Right cardiac atrium (tissue), 5 donors: ENCODE measurements at regions not wholly inside any gene's neighbourhood (a gene's known extent, or its start where the extent isn't known, plus 50 kb on each side); places are given as distances from the start of the nearest gene placed in this dataset.
"Not testable (repeated sequence)": the region's sequence is repeated elsewhere in the genome, so short reads cannot be mapped to it uniquely, and the experiment has no call there.

Source experiments
- ATAC-seq, 2 donors: fragments of 200-7000 bp; cut with Tn5 transposase; one replicate each; pipeline versions ENCODE4 v1.8.0 to v1.9.1; 2020; ENCODE audit warnings: moderate library complexity in 2 of 2, mild to moderate bottlenecking in 1 of 2
- DNase-seq, 3 donors: peaks; one replicate each; pipeline ENCODE4 v3.0.0-alpha.2; 2020
- H3K27ac ChIP-seq: one replicate; pipeline ENCODE4 v1.5.1; 2013; ENCODE audit warnings: mild to moderate bottlenecking, low read length, control low read depth, moderate library complexity
- H3K27me3 ChIP-seq: one replicate; pipeline ENCODE4 v1.6.1; 2013; ENCODE audit not compliant: control insufficient read depth, insufficient read depth
- H3K4me1 ChIP-seq: one replicate; pipeline ENCODE4 v1.6.1; 2013; ENCODE audit warnings: low read length; ENCODE audit not compliant: control insufficient read depth, insufficient read depth
- H3K4me3 ChIP-seq: one replicate; pipeline ENCODE4 v1.5.1; 2013; ENCODE audit warnings: low read length, control low read depth
- H3K9me3 ChIP-seq: one replicate; pipeline ENCODE4 v1.6.1; 2013; ENCODE audit warnings: low read length; ENCODE audit not compliant: control insufficient read depth
- WGBS: extraction: QIAGEN DNeasy Blood & Tissue Kit; methylation state at CpG from one replicate; pipeline ENCODE4 v1.1.7; 2013; 5-methylcytosine and 5-hydroxymethylcytosine counted together
- intact Hi-C, 4 donors: fragments of 100-400 bp; cut with DNase I; formaldehyde crosslinking; loops; one replicate each; pipeline versions ENCODE4 v1.11.0 to v1.14.0; 2022 to 2023
- donor health status: healthy with polysubstance abuse.
- donor health status: DM: no; HTN: yes; CAD: no.
- donor health status: DM: no; HTN: no; CAD: no.
- donor health status: DM: no; HTN: yes; CAD: no; lungs with severe emphysema.
- donor health status: DM: yes; HTN: yes; CAD: no.

- no peaks in the 10 kb centered on the region for H3K4me1 ChIP-seq
- peak overlapping the region; percentile 18 for H3K27ac ChIP-seq
- DNase-seq = peak; percentile 71 to 84 (median 83)
Measured at GRCh38 chr9:136603901-136604814, 58.3 kb upstream of the NOTCH1 start.

GRCh38 chr9:136603216-136603615 lies 57.4 kb upstream of the NOTCH1 start:
- Histone ChIP-seq H3K4me1 (no peaks in the 10 kb centered on the region), H3K27ac (no peak overlapping the region), H3K27me3 (no peaks in the 10 kb centered on the region), H3K9me3 (no peaks in the 10 kb centered on the region), H3K4me3 (no peak overlapping the region)
- 92% methylated on average over 12 of the region's 12 CpGs for WGBS
- intact Hi-C loops = no loop called here
- no peak for DNase-seq
- no peak for ATAC-seq

More at GRCh38 chr9:136603901-136604814, 58.3 kb upstream of the NOTCH1 start:
- 55% methylated on average over 33 of the region's 33 CpGs for WGBS
- no peaks in the 10 kb centered on the region for H3K9me3 ChIP-seq
- H3K4me3 ChIP-seq = no peak overlapping the region
- peak; percentile 61 to 84 for ATAC-seq
- no peaks in the 10 kb centered on the region for H3K27me3 ChIP-seq
- intact Hi-C loops = no loop called here

DNA sequence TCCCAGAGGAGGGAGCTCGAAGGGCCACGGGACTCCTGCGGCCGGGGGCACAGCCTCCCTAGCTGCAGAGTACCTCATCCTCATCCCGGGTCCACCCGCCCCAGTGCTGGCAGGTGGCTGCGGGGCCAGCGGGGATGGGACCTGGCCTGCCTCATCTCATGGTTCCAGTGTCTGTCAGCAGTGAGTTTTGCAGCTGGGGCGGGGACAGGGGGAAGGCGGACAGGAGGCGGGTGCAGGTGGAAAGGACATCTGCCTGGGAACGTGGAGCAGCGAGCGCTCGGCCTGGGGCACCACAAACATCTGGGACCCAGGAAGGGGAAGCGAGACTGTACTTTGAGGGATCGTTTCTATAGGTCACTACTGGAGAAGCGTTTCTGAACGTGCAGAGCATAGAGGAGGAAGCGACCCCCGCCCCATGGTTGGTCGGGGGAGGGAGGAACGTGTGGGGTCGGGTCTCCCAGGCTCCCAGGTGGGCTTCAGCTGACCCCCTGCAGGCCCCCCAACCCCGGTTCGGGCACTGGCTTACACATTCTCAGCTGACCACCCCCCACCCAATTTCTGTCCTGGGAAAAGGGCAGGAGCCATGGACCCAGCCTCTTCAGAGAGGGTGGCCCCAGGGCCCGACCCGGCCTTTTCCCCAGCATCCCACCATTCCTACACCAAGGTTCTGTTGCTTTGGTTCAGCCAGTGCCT lies 56.5 kb upstream of the NOTCH1 start:
- DNase-seq (peak in 1 of 3 donors; percentile 47), ATAC-seq (no peak)
- no peak overlapping the region for H3K4me3 ChIP-seq
- intact Hi-C loops = no loop called here
- WGBS = 75% methylated on average over 28 of the region's 28 CpGs
- H3K4me1 ChIP-seq = no peaks in the 10 kb centered on the region
- no peak overlapping the region for H3K27ac ChIP-seq
- no peaks in the 10 kb centered on the region for H3K27me3 ChIP-seq
- H3K9me3 ChIP-seq = no peaks in the 10 kb centered on the region

DNA sequence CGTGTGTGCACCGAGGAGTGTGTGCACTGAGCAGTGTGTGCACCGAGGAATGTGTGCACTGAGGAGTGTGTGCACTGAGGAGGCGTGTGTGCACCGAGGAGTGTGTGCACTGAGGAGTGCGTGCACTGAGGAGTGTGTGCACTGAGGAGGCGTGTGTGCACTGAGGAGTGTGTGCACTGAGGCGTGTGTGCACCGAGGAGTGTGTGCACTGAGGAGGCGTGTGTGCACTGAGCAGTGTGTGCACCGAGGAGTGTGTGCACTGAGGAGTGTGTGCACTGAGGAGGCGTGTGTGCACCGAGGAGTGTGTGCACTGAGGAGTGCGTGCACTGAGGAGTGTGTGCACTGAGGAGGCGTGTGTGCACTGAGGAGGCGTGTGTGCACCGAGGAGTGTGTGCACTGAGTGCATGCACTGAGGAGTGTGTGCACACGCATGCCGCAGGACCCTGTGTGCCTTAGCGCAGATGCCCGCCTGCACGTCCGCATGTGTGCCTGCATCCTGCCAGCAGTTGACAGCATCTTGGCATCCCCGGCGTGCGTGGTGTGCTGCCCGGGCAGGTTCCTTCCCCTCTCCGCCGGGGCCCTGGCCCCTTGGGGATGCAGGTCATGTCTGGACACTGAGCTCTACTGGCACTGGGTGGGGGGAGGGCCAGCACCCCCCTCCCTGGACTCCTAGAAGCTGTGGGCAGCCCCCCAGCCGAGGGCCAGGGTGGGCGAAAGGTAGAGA lies 55.6 kb upstream of the NOTCH1 start:
- not testable (repeated sequence) for H3K4me1 ChIP-seq
- WGBS = 92% methylated on average over 31 of the region's 31 CpGs

GRCh38 chr9:136599811-136600660 lies 54.2 kb upstream of the NOTCH1 start:
- intact Hi-C loops = no loop called here
- peak in 1 of 2 donors; percentile 25 for ATAC-seq
- Histone ChIP-seq H3K9me3 (no peaks in the 10 kb centered on the region), H3K4me3 (no peak overlapping the region), H3K27ac (no peak overlapping the region), H3K27me3 (no peaks in the 10 kb centered on the region), H3K4me1 (no peaks in the 10 kb centered on the region)
- WGBS = 53% methylated on average over 29 of the region's 29 CpGs
- DNase-seq = peak; percentile 67 to 84 (median 83)

More for the DNA sequence above, 55.6 kb upstream of the NOTCH1 start:
- intact Hi-C loops, H3K4me3 ChIP-seq, H3K9me3 ChIP-seq, H3K27ac ChIP-seq, H3K27me3 ChIP-seq, ATAC-seq: not testable (repeated sequence)
- DNase-seq = peak in 1 of 3 donors; percentile 41

GRCh38 chr9:136599074-136599531 lies 53.3 kb upstream of the NOTCH1 start:
- Histone ChIP-seq H3K27ac (no peak overlapping the region), H3K4me1 (no peaks in the 10 kb centered on the region), H3K4me3 (no peak overlapping the region), H3K27me3 (no peaks in the 10 kb centered on the region), H3K9me3 (no peaks in the 10 kb centered on the region)
- no peak for ATAC-seq
- no peak for DNase-seq
- 83% methylated on average over 18 of the region's 18 CpGs for WGBS
- intact Hi-C loops = no loop called here

DNA sequence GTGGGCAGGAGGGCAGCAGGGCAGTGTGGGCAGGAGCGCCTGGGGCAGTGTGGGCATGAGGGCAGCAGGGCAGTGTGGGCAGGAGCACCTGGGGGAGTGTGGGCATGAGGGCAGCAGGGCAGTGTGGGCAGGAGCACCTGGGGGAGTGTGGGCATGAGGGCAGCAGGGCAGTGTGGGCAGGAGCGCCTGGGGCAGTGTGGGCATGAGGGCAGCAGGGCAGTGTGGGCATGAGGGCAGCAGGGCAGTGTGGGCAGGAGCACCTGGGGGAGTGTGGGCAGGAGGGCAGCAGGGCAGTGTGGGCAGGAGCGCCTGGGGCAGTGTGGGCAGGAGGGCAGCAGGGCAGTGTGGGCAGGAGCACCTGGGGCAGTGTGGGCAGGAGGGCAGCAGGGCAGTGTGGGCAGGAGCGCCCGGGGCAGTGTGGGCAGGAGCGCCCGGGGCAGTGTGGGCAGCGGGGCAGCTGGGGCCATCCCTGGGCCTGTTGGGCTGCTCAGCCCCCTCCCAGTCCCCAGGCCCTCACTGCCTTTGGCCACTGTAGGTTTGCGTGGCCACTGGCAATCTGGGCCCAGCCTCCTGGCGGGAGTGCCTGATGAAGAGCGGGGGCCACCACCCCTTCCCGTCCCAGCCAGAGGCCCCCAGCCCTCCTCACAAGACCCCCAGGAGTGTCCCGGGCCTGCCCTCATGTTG lies 52.7 kb upstream of the NOTCH1 start:
- 89% methylated on average over 12 of the region's 13 CpGs for WGBS
- not testable (repeated sequence) for H3K9me3 ChIP-seq

GRCh38 chr9:136597965-136598364 lies 52.1 kb upstream of the NOTCH1 start:
- intact Hi-C loops = no loop called here
- ATAC-seq = no peak
- no peaks in the 10 kb centered on the region for H3K9me3 ChIP-seq
- no peak overlapping the region for H3K27ac ChIP-seq
- WGBS = 84% methylated on average over 9 of the region's 9 CpGs
- H3K27me3 ChIP-seq = no peaks in the 10 kb centered on the region
- peak in 2 of 3 donors; percentile 39 to 46 for DNase-seq
- no peak overlapping the region for H3K4me3 ChIP-seq
- no peaks in the 10 kb centered on the region for H3K4me1 ChIP-seq

More for the DNA sequence above, 52.7 kb upstream of the NOTCH1 start:
- H3K27ac ChIP-seq, intact Hi-C loops, H3K4me1 ChIP-seq, H3K27me3 ChIP-seq, ATAC-seq, H3K4me3 ChIP-seq: not testable (repeated sequence)
- DNase-seq = peak in 2 of 3 donors; percentile 38 to 47

- DNase-seq (peak in 2 of 3 donors; percentile 46 to 51), ATAC-seq (peak in 1 of 2 donors; percentile 6)
- H3K9me3 ChIP-seq = no peaks in the 10 kb centered on the region
- H3K4me1 ChIP-seq = no peaks in the 10 kb centered on the region
- intact Hi-C loops = no loop called here
- H3K4me3 ChIP-seq = no peak overlapping the region
- WGBS = 81% methylated on average over 13 of the region's 13 CpGs
- H3K27me3 ChIP-seq = no peaks in the 10 kb centered on the region
- H3K27ac ChIP-seq = no peak overlapping the region
Measured at GRCh38 chr9:136597141-136597885, 51.5 kb upstream of the NOTCH1 start.
